ENCODE measurements at regions not wholly inside any gene's neighbourhood (a gene's known extent, or its start where the extent isn't known, plus 50 kb on each side); places are given as distances from the start of the nearest gene placed in this dataset.

DNA sequence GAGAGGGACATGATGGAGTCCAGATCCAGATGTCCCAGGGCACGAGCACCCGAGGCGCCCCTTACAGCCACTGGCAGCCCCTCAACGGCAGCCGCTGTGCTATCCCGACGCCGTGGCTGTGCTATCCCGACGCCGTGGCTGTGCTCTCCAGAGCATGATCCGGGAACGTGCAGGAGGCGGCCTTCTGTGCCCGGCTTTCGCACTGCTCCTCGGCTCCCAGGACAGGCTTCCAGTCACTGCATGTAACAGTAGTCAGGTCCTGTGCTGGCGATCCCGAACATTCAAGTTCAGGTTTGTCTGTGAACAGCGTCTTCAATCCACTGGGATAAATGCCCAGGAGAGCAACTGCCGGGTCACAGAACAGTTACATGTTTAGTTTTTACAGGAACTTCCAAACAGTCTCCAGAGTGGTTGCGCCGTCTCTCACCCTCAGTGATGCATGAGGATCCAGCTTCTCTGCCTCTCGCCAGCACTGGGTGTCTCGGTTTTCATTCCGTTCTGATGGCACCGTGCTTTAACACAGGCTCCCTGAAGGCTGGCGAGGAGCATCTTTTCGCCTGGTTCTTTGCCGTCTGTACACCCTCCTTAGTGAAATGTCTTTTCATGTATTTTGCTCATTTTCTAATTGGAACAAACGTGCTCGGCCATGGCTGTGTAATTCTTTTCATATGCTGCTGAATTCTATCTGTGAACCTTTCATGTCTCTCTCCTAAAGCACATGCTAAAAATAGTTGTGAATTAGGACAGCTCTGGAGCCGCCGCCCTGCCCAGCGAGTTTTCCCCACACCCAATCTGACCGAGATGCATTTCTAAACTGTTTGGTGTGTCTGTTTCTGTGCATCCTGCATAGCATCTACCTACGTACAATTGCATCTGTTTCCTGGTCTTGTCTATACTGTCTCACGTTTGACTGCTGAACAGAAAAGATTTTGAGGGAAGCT lies 72.6 kb upstream of the METRNL start:
- H3K4me3 ChIP-seq, result peak overlapping the region; percentile 3
- no peak for DNase-seq (ENCODE audit: low spot score in 2 of 2)
- H3K36me3 ChIP-seq, result no peaks in the 10 kb centered on the region
- no peaks in the 10 kb centered on the region for H3K27me3 ChIP-seq
- H3K9me3 ChIP-seq, result no peaks in the 10 kb centered on the region
- TF ChIP-seq POLR2A (IDR thresholded peaks at IDR 0.05) (no peak), EP300 (IDR thresholded peaks at IDR 0.05) (no peak), POLR2AphosphoS5 (IDR thresholded peaks at IDR 0.05) (no peak)
- TF ChIP-seq, protein P1, sequence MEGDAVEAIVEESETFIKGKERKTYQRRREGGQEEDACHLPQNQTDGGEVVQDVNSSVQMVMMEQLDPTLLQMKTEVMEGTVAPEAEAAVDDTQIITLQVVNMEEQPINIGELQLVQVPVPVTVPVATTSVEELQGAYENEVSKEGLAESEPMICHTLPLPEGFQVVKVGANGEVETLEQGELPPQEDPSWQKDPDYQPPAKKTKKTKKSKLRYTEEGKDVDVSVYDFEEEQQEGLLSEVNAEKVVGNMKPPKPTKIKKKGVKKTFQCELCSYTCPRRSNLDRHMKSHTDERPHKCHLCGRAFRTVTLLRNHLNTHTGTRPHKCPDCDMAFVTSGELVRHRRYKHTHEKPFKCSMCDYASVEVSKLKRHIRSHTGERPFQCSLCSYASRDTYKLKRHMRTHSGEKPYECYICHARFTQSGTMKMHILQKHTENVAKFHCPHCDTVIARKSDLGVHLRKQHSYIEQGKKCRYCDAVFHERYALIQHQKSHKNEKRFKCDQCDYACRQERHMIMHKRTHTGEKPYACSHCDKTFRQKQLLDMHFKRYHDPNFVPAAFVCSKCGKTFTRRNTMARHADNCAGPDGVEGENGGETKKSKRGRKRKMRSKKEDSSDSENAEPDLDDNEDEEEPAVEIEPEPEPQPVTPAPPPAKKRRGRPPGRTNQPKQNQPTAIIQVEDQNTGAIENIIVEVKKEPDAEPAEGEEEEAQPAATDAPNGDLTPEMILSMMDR (IDR thresholded peaks at IDR 0.05), result no peak
- no peak overlapping the region for H3K27ac ChIP-seq
- peaks cover 30% of the 10 kb centered on the region for H3K4me1 ChIP-seq
- 61% methylated on average over 29 of the region's 38 CpGs for WGBS

DNA sequence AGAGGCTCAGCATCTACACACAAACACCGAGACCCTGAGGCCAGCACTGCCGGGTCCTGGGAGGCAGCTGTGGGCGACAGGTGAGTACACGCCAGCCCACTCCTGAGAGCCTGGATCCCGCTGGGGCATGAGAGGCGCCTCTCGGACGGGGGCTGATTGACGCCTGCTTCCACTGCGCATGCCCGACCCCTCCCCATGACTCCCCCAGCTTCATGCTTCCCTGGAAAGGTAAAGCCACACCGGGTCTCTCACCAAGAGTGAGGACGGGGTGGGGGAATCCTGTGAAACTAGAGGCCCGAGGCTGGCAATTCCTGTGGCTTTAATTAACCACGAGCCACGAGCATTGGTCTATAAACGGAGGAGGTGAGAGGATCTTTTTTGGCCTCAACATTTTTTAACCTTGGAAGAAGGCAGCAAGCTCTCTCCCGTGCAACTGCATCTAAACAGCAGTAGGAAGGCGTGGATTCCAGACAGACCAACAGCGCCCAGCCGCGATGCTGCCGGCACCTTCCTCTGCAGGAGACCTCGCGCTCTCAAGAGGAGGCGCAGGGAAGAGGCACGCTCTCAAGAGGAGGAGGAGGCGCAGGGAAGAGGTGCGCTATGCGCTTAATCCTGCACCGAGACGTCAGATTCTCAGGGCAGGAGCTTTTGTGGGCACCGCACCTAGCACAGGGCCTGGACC lies 71.8 kb upstream of the METRNL start:
- Histone ChIP-seq H3K36me3 (no peaks in the 10 kb centered on the region), H3K4me1 (peaks cover 30% of the 10 kb centered on the region), H3K27me3 (no peaks in the 10 kb centered on the region), H3K27ac (no peak overlapping the region), H3K9me3 (no peaks in the 10 kb centered on the region), H3K4me3 (peak overlapping the region; percentile 3)
- no peak for DNase-seq (ENCODE audit: low spot score in 2 of 2)
- WGBS, result 72% methylated on average over 33 of the region's 33 CpGs
- TF ChIP-seq POLR2AphosphoS5 (IDR thresholded peaks at IDR 0.05) (no peak), POLR2A (IDR thresholded peaks at IDR 0.05) (no peak), EP300 (IDR thresholded peaks at IDR 0.05) (no peak)
- TF ChIP-seq, protein P1 (IDR thresholded peaks at IDR 0.05), result no peak

DNA sequence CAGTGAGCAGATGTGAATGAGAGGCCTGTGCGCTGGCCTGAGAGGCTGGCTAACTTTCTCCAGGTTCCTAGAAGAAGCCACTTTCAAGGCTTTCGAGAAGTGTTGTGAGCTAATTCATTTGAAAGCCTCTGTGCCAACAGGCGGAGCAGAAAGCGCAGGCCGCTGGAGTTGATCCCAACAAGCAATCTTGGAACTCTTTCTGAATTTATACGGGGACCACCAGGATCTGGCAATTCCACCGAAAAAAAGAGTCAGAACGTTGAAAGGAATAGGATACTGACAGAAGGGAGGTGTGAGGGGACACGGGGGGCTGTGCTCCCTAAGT lies 71.3 kb upstream of the METRNL start:
- no peaks in the 10 kb centered on the region for H3K9me3 ChIP-seq
- H3K4me3 ChIP-seq, result no peak overlapping the region
- H3K27me3 ChIP-seq, result no peaks in the 10 kb centered on the region
- H3K36me3 ChIP-seq, result no peaks in the 10 kb centered on the region
- TF ChIP-seq POLR2A (IDR thresholded peaks at IDR 0.05) (no peak), EP300 (IDR thresholded peaks at IDR 0.05) (no peak), POLR2AphosphoS5 (IDR thresholded peaks at IDR 0.05) (no peak)
- TF ChIP-seq, protein P1 (IDR thresholded peaks at IDR 0.05), result no peak
- 83% methylated on average over 9 of the region's 9 CpGs for WGBS
- no peak for DNase-seq (ENCODE audit: low spot score in 2 of 2)
- H3K4me1 ChIP-seq, result peaks cover 30% of the 10 kb centered on the region
- H3K27ac ChIP-seq, result no peak overlapping the region

DNA sequence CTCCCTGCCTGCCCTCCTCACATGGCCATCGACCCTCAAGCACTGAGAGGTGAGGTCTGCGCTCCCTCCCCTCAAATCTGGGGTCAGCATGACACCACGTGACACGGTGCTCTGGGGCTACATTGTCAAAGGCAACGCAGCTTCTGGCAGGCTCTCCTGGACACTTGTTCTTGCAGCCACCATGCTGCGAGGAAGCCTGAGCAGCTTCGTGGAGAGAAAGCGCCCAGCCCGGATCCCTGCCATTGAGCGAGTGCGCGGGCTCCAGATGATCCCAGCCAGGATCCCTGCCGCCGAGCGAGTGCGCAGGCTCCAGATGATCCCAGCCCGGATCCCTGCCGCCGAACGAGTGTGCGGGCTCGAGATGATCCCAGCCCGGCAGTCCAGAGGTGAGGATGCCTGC lies 70.9 kb upstream of the METRNL start:
- no peak overlapping the region for H3K27ac ChIP-seq

DNA sequence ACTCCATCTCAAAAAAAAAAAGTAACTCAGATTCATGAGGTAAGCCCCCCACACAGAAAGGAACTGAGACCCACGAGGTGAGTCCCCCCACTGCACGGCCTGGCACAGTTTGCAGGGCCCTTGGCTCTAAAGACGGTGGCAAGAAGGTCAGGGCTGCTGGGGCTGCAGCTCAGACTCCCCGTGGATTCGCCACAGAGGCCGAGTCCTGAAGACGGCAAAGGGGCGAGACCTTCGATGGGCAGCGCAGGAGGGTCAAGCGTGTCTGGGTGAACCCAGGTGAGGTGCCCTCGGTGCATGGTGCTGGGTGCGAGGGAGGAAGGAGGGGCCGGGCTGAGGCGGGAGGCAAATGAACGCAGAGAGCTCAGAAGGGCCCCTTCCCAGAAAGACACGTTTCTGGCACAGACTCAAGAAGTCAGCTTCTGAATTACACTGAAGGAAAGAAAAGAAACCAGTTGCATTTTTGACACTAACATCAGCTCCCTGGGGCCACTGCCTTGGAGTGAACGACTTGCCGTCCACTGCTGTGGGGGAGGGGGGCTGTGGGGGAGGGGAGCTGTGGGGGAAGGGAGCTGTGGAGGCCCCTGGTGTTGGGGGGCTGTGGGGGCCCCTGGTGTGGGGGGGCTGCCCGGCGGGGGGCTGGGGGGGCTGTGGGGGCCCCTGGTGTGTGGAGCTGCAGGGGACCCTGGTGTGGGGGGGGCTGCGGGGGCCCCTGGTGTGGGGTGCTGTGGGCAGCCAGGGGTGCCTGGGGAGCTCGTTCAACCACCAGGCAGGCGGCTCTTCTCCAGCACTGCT lies 69.8 kb upstream of the METRNL start:
- H3K27ac ChIP-seq, result no peak overlapping the region
- 84% methylated on average over 17 of the region's 24 CpGs for WGBS
- H3K4me1 ChIP-seq, result peaks cover 30% of the 10 kb centered on the region
- no peak for DNase-seq (ENCODE audit: low spot score in 2 of 2)
- H3K4me3 ChIP-seq, result no peak overlapping the region
- H3K36me3 ChIP-seq, result no peaks in the 10 kb centered on the region
- H3K27me3 ChIP-seq, result no peaks in the 10 kb centered on the region
- TF ChIP-seq, protein P1 (IDR thresholded peaks at IDR 0.05), result no peak
- TF ChIP-seq EP300 (IDR thresholded peaks at IDR 0.05) (no peak), POLR2A (IDR thresholded peaks at IDR 0.05) (no peak), POLR2AphosphoS5 (IDR thresholded peaks at IDR 0.05) (no peak)
- H3K9me3 ChIP-seq, result no peaks in the 10 kb centered on the region

More for the DNA sequence above, 70.9 kb upstream of the METRNL start:
- H3K36me3 ChIP-seq, result no peaks in the 10 kb centered on the region
- 96% methylated on average over 9 of the region's 23 CpGs for WGBS
- TF ChIP-seq POLR2AphosphoS5 (IDR thresholded peaks at IDR 0.05), result no peak
- no peak for TF ChIP-seq EP300 (IDR thresholded peaks at IDR 0.05)
- no peak for TF ChIP-seq POLR2A (IDR thresholded peaks at IDR 0.05)
- no peaks in the 10 kb centered on the region for H3K9me3 ChIP-seq
- DNase-seq (ENCODE audit: low spot score in 2 of 2), result no peak
- H3K27me3 ChIP-seq, result no peaks in the 10 kb centered on the region
- H3K4me3 ChIP-seq, result no peak overlapping the region
- peaks cover 30% of the 10 kb centered on the region for H3K4me1 ChIP-seq

Data from suprapubic skin (tissue), 4 donors.